Inflammatory macrophage (primary cell): ENCODE measurements at regions not wholly inside any gene's neighbourhood (a gene's known extent, or its start where the extent isn't known, plus 50 kb on each side); places are given as distances from the start of the nearest gene placed in this dataset.

ENCODE experiments used
- DNase-seq, 2 donors: peaks; one replicate each; pipeline ENCODE4 v3.0.0-alpha.2; 2020 to 2022

- no peak for DNase-seq
Measured at GRCh38 chr4:15130441-15130840, 128.2 kb downstream of the CPEB2 start.

- DNase-seq = no peak
Measured at GRCh38 chr4:15131551-15131950, 129.3 kb downstream of the CPEB2 start.

GRCh38 chr4:15132739-15133138, 130.5 kb downstream of the CPEB2 start:
- no peak for DNase-seq

DNA sequence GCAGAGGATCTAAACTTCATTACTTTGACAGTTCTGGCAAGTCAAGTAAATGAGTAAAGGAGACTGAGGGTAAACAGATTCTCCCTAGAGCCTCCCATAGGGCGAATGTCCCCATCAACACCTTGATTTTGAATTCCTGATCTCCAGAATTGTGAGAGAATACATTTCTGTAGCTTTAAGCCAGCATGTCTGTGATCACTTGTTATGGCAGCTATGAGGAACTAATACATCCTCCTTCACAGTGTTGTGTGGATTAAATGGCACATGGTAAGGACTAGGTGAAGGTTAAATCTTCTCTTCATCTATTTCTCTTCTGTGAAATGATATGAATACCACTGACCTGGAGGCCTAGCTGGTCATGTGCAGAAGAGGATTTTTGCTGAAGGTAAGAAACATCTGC, 137.3 kb downstream of the CPEB2 start:
- DNase-seq = no peak

GRCh38 chr4:15142201-15142600, 139.9 kb downstream of the CPEB2 start:
- no peak for DNase-seq

- no peak for DNase-seq
Measured at GRCh38 chr4:15143551-15143950, 141.3 kb downstream of the CPEB2 start.

GRCh38 chr4:15144249-15144966, 142.1 kb downstream of the CPEB2 start:
- DNase-seq = no peak

DNA sequence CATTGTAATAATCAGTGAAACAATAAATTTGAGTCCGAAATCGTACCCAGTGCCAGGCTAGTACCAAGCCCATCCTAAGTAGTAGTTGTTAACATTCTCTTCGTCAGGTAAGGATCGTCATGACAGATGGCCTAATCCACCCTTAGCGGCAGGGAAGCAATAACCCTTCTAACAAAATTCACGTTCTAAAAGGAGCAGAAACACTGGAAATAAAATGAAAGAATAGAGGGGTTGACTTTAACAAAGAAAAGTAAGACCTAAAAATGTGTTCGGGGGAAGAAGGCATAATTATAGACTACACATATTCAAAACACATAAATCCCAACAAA, 142.7 kb downstream of the CPEB2 start:
- DNase-seq = no peak

DNA sequence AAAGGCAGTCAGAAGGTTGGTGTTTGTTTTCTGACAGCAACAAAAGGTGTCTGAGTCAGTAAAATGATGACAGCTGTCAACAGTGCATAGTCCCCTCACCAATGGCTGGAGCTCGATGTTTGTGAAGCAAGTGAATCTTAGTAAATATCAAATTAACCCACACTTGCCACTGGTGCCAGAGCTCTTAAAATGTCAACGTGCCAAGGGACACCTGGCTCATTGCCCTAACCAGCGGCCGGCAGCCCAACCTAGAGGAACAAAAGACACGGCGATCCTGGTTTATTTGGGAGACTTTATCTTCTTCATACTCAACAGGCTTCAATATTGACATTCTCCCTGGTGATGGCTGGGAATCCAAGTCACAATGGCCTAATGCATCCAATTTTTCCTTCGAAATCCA, 143.4 kb downstream of the CPEB2 start:
- no peak for DNase-seq

- no peak for DNase-seq
Measured at GRCh38 chr4:15147714-15148113, 145.4 kb downstream of the CPEB2 start.

DNA sequence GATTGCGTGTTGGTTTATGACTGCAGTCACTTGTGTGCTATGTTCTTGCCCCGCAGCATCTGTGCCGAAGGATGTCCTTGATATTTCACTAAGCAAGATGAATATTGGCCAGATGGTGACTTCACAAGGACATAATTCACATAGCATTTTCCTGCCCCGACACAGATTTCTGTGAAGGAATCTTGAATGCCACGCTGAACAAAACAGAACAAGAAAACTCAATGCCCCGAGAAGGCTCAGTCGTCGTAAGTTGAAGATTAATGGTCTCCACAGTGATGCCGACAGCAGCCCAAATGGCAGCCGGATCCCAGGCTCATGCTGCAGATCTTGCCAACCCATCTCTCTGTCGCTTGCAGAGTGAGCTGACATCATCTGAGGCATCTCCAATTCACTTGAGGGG, 145.9 kb downstream of the CPEB2 start:
- DNase-seq = no peak

DNA sequence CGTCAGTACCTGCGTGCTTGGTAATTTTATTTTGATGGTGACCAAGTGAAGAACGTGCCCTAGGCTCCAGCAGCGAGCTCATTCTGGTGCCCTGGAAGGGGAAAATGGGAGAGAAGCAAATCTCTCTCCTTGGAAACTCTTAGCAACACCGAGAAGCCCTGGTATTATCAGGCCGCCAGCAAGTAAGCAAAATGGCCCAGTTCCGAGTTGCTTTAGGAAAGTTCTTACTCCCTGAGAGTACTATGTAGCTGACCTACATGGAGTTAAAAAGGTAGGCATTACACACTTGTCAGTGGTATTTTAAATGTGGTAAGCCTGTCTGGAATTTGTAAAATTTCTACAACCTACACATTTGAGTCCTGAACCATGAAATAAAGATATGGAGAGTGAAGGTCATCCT, 146.4 kb downstream of the CPEB2 start:
- DNase-seq = no peak

DNA sequence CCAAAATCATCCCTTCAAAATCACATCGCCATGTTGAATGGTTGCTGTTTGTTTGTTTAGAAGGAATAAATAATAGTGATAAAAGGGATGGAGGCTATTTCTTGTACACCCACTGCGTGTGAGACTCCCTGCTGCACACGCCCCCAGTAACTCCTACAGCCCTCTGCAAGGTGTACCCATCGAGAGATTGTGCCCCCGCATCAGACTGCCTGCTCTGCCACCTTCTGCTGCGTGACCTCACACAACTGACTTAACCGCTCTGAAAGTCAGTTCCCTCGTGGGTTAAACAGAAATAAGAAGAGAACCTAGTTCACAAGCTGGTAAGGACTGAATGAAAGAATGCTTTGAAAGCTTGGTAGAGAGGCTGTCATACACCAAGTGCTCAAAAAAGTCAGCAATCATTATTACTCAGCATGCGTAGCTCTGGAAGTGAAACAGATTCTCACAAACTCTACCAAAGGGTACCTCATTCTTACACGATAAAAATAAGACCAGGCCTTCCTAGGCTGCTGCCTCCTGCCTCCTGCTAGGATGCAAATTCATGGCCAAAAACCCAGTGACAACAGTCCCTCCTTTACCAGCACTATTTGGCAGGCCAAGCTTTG, 147.1 kb downstream of the CPEB2 start:
- DNase-seq = peak in 1 of 2 donors; percentile 3

- peak; percentile 50 to 84 for DNase-seq
Measured at GRCh38 chr4:15149839-15150592, 147.7 kb downstream of the CPEB2 start.

- no peak for DNase-seq
Measured at GRCh38 chr4:15150631-15151030, 148.3 kb downstream of the CPEB2 start.

DNA sequence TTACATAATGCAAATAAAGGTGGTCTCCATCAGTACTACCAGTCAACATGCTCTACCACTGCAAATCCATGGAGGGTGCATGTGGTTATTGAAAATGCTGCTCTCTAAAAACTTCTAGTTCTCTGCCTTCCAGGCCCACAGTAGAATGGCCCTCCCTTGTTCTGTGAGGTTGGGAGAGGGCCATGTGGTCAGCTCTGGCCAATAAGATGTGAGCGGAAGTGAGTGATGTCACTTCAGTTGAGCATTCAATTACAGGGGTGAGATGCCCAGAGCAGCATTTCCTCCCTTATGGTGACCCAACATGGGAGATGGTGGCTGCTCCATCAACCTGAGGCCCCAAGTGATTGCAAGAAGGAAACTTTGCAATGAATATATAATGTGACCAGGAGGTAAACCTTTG, 148.8 kb downstream of the CPEB2 start:
- DNase-seq = no peak

GRCh38 chr4:15153662-15154061, 151.4 kb downstream of the CPEB2 start:
- DNase-seq = no peak

DNA sequence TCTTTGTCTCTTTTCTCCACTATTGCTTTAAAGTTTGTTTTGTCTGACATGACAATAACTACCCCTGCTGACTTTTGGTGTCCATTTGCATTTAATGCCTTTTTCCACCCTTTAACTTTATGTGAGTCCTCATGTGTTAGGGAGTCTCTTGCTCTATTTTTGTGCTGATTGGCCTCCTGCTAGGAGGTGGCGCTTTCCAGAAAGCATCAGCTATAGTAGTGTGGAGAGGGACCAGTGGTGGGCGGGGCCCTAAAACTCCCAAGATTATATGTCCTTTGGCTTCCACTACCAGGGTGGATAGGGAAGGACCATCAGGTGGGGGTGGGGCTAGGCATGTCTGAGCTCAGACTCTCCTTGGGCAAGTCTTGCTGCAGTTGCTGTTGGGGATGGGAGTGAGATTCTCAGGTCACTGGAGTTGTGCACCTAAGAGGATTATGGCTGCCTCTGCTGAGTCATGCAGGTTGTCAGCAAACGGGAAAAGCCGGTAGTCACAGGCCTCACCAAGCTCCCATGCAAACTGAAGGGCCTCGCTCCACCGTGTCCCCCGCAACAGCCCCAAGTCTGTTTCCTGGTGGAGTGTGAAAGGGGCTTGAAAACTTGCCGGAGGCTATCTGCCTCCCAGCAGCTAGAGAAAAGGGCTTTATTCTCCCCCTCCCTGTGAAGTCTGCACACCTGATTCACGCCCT, 156.3 kb downstream of the CPEB2 start:
- no peak for DNase-seq

GRCh38 chr4:15159477-15160019, 157.3 kb downstream of the CPEB2 start:
- no peak for DNase-seq

- DNase-seq = no peak
Measured at GRCh38 chr4:15161439-15161838, 159.2 kb downstream of the CPEB2 start.

GRCh38 chr4:15162046-15162445, 159.8 kb downstream of the CPEB2 start:
- DNase-seq = no peak

DNA sequence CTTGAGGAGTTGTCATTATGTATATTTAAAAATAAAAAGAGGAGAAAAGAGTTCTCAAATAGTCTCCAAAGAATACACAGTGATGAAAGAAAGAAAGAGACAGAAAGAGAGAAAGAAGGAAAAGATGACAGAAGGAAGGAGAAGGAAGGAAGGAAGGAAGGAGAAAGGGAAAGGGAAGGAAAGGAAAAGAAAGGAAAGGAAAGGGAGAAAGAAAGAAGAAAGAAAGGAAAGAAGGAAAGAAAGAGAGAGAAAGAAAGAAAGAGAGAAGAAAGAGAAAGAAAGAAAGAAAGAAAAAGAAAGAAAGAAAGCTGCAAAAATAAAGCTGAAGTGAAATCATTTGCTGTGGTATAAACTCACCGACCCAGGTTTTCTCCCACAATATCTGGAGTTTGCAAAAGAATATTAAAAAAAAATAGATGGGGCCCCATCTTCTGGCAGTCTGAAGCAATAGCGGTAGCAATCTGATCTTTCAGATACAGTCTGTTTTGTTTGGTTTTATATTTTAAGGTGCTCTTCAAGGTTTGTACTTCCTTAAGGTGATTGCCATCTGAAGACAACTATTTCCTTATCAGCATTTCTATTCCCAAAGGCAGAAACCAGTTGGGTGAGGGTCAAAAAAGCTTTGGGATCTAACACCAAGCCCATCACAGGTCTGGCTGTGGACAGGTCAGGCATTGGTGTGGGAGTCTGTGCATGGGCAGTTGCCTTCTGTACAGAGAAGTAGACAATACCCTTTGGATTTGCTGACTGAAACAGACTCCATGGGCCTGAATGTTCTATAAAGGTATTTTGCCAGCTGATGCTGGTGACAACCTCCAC, 160.4 kb downstream of the CPEB2 start:
- DNase-seq = peak in 1 of 2 donors; percentile 6
